Stimulated activated CD8-positive, alpha-beta memory T cell treated with anti-CD3 and anti-CD28 coated beads, Interleukin-7, amount 100 ng/mL, for 48 hours (primary cell): ENCODE measurements at regions not wholly inside any gene's neighbourhood (a gene's known extent, or its start where the extent isn't known, plus 50 kb on each side); places are given as distances from the start of the nearest gene placed in this dataset.

Experiments
- DNase-seq, 2 donors: peaks; one replicate each; pipeline ENCODE4 v3.0.0-alpha.2; 2020; ENCODE audit warnings: low read depth in 1 of 2; ENCODE audit errors: extremely low read depth in 1 of 2

DNA sequence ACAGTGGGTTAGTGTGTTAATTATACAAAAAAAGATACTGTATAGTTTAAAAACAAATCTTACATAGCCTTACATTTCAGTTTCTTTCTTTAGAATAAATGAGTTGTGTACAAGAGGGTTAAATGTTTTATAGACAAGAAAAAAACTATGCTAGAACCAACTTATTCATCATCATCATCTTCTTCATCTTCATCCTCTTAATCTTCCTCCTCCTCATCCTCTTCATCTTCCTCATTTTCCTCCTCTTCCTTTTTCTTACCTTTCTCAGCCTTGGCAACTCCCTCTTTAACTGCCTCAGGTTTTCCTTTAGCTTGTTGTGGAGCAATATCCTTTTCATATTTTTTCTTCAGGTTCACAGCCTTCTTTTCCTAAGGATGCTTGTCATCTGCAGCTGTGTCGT lies 53.7 kb downstream of the RPS12 start:
- DNase-seq, result no peak

DNA sequence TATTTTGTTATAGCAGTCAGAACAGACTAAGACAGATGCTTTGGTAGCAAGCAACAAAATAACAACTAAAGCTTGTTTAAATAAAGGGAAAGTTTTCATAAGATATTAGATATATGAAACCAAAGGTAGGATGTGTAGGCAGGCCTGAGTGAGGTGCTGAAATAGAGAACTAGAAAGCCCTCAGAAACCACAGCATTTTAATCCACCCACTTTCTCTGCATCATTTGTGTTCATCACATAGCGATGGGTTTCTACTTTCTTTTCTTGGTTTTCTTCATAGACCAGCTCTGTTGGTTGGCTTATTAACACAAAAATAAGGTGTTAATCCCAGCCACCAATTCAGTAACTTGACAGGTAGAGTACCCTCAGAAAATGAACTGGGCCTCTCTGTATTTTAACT lies 58.6 kb downstream of the RPS12 start:
- DNase-seq, result no peak

DNA sequence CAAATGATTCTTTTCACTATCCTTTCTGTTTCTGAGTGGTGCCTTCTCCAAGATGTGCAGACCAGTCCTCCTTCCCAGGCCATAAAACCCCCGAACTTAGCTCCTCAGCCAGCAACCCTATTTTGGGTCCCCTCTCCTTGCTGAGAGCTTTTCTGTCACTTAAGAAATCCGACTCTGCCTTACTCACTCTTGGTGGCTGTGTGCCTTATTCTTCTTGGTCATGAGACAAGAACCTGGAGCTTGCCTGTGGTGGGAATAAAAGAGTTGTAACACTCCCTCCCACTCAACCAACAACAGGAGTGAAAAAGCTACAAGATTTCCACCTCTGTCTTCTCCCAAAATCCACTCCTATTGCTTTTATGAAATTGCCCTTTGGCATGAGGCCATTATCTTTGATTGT lies 62.6 kb downstream of the RPS12 start:
- DNase-seq, result no peak

DNA sequence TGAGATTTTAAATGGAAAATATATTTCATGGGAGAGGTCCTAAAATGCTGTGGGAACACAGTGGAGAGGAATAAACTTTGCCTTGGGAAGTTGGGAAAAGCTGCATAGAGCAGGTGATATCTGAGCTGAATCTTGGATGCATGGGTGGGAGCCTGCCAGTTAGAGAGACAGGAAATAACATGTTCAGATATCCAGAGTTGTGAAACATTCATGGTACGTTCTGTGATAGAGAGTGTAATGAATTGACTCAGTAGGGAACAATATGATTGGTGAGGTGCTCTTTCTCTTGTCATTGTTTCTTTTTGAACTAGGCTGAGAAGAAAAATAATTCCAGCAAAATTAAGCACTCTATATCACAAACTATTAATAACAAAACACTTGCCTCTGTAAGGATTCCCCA lies 72.8 kb downstream of the RPS12 start:
- DNase-seq, result no peak

DNA sequence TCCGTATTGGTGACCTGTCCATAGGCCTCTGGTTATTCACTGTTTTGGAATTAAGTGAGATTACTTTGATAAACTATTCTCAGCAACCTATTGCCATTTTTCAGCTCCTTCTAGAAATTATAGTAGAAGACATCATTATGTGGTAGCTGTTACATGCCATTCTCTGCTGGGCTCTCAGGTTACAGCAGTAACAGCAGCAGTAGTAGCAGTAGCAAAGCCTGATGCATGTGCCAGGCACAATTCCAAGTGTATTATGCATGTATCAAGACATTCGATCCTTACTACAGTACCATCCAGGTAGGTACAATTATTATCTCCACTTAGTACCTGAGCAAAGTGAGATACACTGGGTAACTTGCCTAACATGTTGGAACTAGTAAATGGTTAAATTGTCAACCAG lies 74.3 kb downstream of the RPS12 start:
- DNase-seq, result no peak

DNA sequence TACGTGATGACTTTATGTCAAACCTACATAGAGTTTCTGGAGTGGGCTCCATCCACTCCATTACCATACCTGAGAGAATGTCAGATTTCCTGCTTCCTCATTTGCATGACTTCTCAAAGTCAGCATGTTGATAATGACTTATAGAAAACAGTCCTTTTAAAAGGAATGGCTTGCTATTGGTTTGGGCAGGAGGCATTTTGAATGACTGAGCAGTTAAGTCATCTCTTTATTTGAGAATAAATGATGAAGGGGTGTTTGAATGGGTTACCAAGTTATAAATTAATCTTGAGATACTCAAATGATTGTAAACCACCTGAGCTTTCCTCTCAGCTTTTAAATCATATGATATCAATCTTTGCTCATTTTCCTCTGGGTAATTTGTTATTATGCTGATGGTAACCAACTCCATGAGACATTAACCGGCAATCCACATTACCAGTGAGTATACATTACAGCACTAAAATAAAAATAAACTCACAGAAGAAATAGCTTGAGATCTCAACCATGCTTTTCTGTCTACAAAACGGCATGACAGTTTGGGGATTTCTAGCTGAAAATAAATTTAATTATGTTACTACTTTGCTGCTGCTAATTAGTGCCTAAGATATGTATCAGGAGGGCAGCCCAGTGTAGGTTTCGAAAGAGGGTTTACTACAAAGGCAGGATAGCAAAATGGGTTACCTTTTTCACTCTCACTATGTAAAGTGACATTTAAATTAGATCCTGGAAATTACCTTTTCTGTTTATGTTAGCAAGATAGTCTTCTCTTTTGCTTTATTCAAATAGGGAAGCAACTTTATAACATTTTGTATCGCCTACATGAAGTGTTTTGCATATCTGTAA lies 78.8 kb downstream of the RPS12 start:
- no peak for DNase-seq

DNA sequence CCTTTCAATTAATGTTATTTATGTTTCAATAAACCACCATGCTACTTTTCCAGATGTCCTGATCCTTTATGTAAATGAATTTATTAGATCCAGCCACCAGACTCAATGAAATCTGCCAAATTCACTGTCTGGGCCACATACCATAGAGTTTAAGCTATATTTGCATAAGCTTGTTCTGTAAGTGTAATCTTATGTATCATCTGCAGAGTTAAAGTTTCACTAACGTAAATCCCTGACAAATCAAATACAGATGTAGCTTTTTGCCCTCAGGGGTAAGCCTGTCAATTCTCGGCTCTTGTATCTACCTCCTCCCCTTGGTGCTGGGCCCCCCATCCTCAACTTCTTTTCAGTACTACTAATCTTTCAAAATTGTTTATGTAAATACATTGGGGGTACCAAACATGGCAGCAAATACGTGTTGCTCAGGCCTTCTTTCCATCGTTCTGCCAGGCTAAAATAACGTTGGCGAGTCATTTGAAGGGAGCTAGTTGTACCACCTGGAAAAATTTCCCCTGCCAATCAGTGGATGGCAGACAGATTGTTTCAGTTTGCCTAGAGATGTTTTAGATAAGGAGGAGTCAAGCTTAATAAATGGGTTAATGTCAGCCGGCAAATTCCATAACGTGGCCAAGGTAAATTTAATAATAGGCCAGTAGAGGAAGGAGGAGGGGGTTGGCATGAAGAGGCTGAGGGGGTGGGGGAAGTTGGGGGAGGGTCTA lies 79.6 kb downstream of the RPS12 start:
- no peak for DNase-seq

DNA sequence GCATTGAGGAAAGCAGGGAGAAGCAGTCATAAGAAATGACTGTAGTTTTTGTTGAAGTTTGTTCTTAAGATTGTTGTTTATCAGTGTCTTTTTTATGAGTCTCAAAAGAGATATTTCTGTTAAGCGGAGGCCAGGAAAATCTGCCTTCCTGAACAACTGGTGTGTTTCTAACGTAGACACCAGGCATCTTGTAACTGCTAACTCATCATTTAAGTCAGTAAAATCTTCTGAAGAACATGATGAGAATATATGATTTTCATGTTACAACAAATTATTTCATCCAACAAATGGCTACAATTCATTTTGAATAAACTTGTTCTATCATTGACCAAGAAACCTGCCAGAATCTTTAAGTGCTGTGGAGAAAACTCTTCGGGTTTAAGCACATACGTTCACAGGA lies 84.0 kb downstream of the RPS12 start:
- DNase-seq, result no peak

DNA sequence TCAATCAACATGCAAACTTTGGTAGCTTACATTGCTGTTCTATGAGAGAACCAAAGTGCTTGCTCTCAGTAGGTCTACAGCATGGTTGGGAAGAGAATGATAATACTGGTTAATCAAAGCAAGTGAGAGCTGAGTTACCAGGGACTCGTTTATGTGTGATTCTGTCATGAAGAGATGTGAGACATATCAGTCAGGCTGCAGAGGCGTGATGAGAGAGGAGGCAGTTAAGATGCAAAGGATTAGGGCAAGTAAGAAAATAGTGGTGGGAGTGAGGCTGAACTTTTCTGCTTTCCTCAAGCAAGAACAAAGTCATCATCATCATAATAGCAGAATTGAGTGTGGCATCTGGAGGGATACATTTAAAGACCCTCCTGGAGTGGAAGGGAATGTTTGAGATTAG lies 86.5 kb downstream of the RPS12 start:
- DNase-seq, result no peak

DNA sequence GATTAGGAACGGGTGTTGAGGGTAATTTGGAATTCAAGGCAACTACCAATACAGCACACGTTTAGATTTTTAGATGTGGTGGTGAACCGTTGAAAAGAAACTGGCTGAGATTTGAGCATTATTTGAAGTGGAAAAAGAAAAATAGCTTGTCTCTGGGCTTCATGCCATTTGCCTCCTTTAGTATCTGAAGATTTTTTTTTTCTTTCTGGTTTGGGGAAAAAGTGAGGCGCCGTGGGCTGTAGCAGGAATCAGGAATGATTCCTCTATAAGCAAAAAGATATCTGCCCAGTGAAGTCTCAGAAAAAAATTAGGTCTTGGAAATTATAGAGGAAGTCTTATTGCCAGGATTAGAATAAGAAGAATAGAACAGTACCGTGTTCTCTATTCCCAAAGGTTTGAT lies 88.5 kb downstream of the RPS12 start:
- DNase-seq, result no peak

DNA sequence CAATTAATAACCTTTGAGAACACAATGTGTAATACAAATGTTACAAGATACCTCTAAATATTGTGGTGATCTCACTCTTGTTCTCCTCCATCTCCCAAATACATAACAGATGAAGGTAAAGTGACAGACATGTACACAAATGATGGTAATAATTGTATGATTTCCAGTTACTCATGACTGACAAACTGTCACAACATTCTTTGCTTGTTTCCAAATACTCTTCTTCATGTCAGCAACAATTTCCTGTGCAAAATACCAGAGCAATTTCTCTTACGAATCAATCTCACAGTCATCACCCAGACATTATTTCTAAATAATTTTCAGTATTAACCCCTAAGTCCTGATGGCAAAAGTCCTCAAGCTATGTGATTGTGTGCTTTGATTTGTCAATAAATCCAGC lies 92.9 kb downstream of the RPS12 start:
- no peak for DNase-seq

DNA sequence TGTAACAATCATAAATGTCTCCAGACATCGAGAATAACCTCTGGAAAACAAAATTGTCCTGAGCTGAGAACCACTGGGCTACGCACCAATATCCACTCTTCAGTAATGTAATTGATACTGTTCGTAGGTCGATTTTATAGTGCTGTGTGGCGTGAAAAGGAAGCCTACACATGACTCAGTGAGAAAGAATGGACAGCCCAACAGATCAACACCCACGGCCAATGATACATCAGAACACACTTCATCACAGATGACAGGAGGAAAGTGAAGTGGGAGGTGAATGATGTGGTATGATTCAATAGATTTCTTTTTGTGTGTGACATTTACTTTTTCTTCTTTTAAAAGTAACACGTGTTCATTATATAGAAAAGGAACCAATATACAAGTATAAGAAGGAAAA lies 93.5 kb downstream of the RPS12 start:
- DNase-seq, result no peak

DNA sequence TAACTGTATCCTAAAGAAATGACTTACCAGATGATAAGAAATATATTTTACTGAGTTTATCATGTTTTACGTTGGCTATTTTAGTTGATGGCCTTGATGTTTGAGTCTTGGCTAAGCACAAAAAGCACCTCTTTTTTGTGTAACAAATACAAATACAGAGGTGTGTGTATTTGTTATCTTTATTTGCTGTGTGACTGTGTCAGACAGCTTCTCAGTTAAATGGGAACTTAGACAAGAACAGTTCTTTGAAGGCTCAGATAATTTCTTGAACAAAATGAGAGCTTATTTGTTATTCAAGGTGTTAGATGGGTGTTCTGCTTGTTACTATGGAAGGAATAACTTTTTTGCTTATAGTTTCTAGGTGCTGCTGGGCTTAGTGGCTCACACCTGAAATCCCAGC lies 95.4 kb downstream of the RPS12 start:
- no peak for DNase-seq

DNA sequence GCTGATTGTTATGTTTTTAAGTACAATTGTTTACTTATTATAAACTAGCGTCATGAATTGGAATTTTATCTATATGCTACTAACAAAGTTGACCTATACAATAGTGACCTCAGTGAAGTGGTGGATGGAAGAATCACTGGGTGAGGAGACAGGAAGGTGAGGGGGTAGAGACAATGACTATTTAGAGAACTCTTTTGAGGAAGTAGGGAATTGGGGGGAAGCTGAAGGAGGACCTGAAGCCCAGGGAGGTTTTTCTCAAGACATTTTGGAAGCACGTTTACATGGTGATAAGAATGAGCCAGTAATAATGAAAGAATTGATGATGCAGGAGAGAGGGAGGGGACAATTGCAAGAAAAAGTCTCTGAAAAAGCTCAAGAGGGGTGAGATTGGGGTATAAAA lies 96.4 kb downstream of the RPS12 start:
- no peak for DNase-seq

DNA sequence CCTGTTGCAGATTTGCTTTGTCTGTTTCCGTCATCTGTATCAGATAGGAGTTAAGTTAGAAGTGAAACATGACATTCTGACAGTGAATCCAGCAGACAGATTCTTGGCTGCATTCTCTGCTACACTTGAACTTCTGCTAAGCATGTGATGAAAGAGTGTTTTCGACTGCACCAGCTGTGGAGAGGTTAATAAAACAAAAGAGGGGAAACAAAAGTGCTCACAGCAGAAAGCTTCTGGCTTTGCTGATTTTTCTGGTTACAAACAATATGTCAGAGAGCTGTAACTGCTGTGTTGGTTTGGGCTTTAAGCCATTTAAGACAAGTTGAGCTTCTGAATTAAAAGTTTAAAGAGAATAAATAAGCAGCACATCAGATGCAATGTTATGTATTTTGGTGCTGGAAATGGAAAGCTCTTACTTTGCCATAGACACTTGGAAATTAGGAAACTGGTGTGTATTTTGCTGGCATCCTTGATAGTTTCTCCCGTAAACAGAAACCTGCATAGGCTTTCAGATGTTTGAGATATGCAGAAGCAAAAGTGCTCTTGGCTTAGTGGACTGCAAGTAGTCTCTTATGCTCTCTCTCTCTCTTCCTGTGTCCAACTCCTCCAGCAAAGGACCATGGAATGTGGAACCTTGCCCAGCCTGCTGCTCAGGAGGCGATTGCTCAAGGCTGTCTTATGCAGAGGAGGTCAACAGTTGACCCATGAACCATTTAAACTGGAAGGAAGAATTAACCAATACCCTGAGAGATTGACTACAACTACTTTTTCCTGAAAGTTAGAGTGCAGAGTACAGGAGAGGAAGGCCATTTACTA lies 104.9 kb downstream of the RPS12 start:
- DNase-seq, result no peak

DNA sequence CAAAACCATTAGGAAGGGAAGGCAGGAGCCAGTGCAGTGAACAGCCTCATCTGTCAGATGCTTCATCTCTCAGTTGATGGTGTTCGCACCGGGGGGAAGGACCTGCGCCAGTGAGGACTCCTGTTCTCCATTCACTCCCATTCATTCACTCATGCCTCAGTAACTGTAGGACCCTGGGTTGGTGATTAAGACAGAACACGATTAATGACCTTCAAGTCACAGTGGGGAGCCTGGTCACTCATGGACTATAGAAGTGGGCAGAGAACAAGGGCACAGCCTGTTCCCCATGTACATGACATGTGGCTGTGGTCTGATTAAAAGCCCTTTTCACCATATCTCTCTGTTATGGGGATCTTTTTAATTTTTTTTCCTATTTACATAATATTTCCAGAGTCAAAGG lies 113.3 kb downstream of the RPS12 start:
- DNase-seq, result no peak

DNA sequence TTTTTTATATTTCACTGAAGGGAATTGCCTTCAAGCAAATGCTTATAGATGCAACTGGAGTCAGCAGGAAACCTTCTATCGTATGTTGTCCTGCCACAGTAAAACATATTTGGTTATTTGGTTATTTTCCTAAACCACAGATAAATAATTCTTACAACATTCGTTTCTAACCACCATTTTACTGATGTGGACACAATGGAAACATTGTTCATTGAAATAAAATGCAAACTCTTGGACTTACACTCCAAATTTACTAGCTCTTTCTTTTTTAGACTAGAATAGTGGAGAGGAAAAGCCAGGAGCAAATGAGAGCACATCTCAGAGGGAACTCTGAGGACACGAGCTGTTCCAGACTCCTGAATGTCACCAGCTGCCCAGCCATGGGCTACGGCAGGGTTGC lies 114.8 kb downstream of the RPS12 start:
- DNase-seq, result no peak

DNA sequence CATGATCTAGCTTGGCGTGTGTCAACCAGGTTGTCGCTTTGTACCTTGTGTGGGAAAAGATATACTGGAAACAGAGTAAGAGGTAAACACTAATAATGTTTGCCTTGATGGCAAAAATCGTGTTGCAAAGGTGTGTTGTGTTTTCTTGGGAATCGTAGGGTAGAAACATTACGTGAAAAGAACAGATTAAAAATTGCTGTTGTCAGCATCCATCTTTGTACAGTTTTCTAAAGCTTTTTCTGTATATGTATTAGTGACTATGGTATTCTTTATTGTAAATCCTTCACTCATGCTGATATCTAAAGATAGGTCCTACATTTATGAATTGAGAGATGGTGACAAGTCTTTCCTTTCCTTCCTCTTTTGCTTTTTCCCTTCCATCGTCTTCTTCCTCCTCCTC lies 116.9 kb downstream of the RPS12 start:
- no peak for DNase-seq

DNA sequence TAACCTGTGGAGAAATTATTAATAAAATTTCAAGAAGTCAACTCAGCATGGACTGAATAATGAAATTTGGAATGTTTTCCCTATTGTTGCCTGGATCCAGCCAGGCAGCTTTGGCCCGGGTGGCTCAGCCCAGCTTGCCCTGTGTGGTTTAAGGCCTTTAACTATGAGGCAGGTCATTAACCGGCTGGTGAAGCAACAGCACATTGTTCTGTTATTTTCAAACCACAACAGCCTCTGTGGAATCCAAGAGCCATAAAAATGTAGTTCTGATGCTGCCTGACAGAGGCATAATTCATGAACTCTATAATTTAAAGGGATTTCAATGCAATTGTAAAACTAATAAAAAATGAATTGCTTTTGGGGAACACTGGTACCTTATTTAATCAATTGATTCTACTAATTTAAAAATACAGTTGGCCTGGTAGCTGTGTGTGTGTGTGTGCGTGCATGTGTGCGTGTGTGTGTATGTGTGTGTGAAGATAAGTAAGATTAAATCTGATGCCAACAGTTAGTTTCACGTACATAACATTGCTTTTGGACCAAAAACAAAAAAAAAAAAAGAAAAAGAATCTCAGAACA lies 117.7 kb downstream of the RPS12 start:
- no peak for DNase-seq

DNA sequence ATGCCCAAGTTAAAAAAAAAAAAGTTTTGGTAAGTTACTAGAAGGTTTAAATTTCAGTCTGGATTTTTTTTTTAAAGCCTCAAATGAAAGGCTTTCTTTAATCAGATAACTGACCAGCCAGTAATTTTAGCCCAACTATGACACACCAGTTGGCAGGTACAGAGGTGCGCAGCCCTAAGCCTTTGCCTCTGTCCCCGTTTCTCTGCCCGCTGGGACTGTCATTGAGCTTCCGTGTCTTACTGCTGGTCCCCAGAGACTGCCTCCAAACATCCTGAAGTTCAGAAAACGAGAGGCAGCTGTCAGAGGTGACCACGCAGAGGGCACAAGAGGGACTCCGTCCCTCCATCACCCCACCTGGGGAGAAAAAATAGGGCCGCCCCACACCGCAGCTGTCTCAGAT lies 118.2 kb downstream of the RPS12 start:
- no peak for DNase-seq

DNA sequence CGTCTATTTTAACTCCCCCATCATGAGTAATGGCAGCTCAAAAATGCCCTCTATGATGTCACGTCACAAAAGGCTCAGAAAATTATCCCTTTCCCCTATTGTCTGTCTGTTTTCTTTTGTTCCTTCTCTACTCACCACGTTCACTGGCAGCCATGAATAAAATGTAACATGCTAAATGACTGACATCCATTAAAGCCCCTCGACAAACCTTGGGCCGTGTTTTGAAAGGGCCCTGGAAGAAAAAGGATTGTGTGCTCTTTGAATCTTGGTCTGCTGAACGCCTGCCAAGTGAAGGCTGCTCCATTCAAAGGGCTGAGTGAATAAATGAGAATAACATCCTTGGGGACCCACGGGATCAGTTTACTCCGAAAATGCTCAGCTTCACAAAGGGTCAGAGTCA lies 118.7 kb downstream of the RPS12 start:
- no peak for DNase-seq
